SKM-1 treated with dmso at 0.1 percent for 144 hours (cell line): ENCODE measurements at regions not wholly inside any gene's neighbourhood (a gene's known extent, or its start where the extent isn't known, plus 50 kb on each side); places are given as distances from the start of the nearest gene placed in this dataset.
"Not testable (repeated sequence)": the region's sequence is repeated elsewhere in the genome, so short reads cannot be mapped to it uniquely, and the experiment has no call there.

Source experiments
- DNase-seq: peaks from one replicate; lab custom pipeline; 2025; ENCODE audit not compliant: unreplicated experiment; lab: John Stamatoyannopoulos, UW

DNA sequence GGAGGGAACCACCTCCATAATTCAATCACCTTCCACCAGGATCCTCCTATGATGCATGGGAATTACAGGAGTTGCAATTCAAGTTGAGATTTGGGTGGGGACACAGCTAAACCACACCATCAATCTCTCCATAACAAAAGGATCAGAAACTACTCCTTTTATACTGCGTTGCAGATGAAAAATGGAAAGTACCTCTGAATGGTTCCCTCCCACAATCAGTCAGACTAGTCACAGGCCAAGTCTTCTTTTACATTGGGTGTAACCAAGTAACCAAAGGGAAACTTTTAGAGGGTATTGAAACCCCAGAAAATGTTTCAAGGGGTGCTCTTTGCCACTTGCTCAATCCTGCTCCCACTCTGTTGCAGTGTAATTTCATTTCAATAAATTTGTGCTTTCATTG lies 504.3 kb upstream of the CNTN3 start:
- no peak for DNase-seq

DNA sequence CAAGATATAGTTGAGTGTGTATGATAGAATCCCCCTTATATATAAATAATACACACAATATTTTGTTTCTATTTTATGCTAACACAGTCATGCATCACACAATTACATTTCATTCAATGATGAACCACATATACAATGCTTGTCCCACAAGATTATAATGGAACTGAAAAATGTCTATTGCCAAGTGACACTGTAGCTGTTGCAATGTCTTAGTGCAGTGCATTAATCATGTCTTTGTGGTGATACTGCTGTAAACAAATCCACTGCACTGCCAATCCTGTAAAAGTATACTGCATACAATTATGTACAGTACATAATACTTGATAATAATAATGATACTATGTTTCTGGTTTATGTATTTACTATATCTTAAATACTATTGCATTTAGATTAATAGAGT lies 512.1 kb upstream of the CNTN3 start:
- DNase-seq: no peak

DNA sequence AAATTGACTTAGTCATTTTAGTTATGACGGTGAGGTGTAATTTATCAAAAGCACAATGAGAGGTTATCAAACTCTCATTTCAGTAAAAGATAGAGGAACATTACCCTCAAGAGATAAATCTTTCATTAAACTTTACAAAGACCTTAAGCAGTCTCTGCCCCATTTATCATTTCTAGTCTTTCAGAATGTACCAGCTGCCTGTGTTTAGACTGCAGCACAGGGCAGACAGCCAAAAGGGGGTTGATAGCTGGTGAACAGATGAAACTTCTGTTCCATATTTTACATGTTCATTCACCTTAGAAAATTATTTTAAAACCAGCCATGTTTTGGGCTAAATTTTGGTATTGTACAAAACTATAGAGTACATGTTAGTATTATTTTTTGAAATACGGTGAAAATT lies 514.6 kb upstream of the CNTN3 start:
- no peak for DNase-seq

DNA sequence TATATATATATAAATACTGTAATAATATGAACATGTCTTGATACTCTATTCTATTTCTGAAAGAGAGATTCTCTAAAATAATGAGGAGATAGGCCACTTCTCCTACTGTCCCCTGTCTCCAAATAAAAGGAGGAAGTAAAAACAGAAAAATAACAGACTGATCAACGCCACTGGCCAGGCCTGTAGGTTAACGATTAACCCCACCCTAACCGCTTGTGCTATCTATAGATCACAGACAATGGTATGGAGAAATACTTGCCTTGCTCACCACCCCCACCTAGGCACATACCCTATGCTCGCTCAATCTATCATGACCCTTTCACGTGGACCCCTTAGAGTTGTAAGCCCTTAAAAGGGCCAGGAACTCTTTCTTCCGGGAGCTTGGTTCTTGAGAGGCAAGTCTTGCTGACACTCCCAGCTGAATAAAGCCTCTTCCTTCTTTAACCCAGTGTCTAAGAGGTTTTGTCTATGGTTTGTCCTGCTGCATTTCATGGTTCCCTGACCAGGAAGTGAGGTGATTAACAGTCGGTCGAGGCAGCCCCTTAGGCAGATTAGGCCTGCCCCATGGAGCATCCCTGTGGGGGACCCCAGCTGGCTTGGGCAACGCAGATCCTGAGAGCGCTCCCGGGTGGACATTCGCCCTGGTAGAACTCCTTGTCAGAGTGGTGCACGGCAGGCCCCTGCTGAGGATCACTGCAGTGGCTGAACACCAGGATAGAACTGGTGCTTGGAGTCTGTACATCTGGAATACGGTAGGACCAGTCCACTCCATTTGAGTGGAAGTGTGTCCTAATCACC lies 521.8 kb upstream of the CNTN3 start:
- no peak for DNase-seq

DNA sequence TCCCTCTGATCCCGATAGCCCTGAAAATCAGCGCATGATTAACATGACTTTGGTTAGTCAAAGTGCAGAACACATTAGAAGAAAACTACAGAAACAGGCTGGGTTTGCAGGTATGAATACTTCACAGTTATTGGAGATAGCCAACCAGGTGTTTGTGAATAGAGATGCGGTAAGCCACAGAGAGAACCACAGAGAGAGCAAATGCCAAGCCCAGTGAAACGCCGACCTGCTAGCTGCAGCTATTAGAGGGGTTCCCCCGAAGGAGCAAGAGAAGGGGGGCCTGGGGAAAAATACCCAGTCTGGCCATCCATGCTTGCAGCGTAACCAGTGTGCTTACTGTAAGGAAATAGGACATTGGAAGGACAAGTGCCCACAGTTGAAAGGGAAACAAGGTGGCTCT lies 523.9 kb upstream of the CNTN3 start:
- DNase-seq: no peak

DNA sequence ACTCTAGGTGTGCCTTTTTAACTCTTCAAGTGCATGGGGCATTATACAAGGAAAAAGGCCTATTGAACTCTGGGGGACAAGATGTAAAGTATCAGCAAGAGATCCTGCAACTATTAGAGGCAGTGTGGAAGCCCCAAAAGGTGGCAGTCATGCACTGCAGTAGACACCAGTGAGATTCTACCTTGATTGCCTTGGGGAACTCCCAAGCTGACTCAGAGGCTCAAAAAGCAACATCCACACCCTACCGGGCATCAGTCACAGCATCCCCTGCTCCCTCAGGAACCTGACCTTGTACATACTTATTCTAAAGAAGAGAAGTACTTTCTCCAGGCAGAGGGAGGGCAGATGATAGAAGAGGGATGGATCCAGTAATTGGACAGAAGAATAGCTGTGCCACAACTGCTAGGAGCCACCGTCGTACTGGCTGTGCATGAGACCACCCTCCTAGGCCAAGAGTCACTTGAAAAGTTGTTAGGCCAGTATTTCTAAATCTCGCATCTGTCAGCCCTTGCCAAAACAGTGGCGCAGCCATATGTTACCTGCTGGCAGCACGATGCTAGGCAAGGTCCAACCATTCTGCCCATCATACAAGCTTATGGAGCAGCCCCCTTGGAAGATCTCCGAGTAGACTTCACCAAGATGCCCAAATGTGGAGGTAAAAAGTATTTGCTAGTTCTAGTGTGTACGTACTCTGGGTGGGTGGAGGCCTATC lies 523.1 kb upstream of the FRG2C start:
- DNase-seq: no peak

DNA sequence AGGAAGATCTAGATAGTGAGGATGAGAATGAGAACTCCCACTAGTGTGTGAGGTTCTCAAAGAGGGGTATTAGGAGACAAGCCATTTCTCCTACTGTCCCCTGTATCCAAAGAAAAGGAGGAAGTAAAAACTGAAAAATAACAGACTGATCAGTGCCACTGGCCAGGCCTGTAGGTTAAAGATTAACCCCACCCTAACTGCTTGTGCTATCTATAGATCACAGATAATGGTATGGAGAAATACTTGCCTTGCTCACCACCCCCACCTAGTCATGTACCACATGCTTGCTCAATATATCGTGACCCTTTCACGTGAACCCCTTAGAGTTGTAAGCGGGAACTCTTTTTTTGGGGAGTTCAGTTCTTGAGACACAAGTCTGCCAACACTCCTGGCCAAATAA lies 519.7 kb upstream of the FRG2C start:
- peak; percentile 0 for DNase-seq

DNA sequence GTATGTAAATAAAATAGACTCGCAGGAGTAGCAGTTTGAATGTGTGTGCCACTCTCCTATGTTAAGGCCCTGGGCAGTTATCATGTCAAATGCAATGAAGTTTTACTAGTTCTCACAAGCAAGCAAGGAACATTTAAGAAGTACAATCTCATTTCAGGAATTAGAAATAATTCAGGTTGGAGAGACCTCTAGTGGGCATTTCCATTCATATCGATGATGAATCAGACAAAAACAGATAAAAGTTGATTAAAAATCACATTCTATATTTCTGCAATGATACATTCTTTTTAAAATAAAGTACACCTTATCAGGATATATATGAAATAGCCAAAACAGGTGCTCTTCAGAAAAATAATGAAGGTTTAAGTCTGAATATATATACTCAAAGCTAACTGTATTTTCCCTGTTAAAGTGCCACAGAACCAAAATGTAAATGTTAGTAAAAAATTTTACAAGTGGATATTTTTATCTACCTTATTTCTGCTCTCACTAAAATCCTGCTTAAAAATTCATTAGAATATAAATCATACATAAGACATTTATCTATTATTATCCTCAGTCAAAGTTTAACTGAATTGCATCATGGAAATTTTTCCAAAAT lies 492.4 kb upstream of the FRG2C start:
- DNase-seq: peak; percentile 40

DNA sequence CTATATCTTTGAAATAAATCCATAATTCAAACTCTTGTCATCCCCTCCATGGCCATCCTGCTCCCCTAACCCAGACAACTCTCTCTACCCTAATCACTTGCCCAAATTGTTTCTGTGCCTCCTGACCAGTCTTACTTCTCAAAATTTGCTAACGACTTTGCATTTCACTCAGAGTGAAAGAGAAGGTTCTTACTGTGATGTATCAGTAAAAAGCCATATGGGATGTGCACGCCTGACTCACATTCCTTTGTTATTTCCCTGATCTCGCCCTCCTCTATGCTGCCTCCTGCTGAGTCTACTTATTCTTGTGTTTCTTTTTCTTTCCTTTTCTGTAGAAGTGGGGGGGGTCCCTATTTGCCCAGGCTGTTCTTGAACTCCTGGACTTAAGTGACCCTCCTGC lies 487.2 kb upstream of the FRG2C start:
- no peak for DNase-seq

DNA sequence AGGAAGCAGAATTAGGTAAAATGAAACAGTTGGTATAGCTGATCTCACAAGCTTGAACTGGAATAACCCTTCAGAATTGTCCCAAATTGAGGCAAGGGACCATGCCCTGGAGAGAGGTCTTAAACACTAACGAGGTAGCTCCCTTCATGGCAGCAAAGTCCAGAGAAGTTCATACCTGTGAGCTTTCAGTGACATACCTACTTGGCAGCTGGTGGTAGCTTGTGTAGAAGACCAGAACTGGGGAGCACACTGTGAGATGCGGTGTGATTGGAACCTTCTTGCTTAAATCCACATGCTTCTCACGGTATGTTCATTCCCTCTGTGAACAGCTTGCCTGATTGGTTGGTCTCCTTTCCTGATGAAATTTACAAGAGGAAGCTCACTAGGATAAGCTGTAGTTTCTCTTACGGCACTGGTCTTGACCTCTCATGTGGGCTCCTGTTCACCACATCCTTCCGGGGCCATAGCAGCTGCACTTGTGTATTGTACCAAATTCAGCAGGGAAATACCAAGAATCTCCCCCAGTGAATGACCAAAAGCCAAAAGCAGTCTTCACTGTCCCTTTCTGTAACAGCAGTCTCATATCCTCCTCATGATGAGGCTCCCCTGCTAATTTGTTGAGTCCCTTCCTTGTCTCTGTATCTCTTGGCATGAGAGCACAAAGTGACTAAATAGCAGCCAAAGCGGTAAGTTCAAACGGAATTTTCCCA lies 483.7 kb upstream of the FRG2C start:
- no peak for DNase-seq

DNA sequence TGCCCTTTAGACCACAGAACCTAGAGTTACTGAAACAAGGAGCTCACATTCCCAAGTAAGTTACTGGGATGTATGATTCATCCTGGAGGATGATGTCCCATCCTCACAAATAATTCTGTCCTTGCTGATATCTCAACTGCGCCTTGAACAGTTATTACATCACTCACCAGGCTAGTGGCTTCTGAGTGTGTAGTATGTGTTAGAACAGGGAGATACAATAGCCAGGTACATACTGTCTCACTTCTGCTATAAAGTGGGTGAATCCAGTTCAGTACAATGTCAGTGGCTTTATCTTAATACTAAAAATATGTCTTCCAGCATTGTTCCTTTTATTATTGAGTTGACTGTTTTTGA lies 483.2 kb upstream of the FRG2C start:
- no peak for DNase-seq

DNA sequence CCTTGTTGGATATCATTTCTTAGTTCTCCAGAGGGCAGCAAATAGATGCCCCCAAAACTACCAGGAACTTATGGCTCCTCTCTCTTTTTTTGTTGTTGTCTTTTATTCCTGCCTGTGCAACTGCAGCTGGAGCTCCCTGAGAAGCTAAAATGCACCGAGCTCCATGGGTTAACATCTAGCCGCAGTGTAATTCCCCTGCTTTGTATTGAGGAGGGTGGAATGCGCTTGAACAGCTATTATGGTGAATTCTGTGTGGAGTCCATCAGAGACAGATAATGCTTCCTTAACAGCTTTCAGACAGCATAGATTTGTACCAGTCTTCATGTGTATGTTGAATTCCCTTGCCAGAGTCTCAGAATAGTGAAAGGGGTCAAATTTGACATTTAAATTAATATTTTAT lies 475.2 kb upstream of the FRG2C start:
- DNase-seq: no peak

DNA sequence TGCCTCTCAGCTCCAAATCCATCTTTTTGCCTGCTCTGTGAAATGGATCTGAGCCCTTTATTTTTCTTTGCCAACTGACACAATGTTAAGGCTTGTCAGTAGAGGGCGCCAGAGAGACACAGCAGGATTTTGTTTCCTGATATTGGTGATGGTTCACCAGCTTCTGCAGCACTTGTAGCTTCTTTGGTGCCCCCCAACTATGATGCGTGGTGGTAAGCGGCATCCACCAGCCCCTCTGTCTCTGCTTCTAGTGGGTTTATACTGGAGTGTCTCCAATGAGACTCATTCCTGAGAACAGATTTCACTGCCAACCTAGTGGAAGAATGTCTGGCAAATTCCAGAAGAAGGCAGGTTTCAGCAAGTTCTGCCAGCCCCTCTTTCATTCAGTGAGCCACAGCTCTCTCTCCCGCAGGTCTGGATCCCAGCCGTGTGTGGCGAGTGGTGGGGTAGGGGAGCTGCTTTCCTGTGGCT lies 471.9 kb upstream of the FRG2C start:
- peak; percentile 25 for DNase-seq

DNA sequence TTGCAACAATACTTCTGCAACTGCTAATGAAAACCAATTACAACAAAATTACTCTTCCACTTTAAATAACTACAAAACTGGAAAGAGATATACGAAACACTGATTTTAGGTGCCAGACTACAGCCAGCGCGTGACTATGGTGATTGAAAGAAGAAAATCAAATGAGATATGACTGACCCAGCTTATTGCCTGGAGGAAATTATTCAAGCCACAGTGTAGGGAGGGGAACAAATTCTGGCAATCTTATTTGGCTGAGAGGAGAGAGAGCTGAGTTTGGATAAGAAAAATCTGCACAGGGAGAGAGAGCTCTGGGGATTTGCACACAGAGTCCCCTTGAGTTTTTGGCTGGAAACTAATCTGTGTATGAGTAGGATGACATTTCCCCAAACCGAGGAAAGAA lies 470.3 kb upstream of the FRG2C start:
- DNase-seq: no peak

DNA sequence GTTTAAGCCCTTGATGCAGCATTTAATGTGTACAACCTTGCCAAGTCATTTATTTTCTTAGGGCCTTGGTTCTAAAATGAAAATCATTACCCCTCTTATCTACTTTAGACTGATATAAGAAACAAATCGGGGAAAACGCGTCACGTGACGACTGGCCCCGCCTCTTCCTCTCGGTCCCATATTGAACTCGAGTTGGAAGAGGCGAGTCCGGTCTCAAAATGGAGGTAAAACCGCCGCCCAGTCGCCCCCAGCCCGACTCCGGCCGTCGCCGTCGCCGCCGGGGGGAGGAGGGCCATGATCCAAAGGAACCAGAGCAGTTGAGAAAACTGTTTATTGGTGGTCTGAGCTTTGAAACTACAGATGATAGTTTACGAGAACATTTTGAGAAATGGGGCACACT lies 449.8 kb upstream of the FRG2C start:
- not testable (repeated sequence) for DNase-seq

DNA sequence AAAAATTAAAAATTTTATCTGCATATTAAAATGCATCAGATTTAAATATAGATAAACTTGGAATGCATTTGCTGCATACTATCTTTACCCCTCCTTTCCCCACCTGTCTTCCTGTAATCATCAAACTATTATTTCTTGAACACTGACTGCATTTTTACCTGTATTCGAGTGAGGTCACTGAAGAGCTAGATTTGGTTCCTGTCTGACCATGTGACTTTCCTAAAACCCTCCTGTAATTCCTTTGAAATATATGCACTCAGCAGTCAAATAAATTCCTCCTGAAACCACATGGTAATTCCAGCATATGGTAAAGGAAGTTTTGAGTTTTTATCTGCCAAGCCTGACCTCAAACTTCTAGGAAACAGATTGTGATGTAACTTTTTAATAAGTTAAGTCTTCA lies 445.6 kb upstream of the FRG2C start:
- no peak for DNase-seq

DNA sequence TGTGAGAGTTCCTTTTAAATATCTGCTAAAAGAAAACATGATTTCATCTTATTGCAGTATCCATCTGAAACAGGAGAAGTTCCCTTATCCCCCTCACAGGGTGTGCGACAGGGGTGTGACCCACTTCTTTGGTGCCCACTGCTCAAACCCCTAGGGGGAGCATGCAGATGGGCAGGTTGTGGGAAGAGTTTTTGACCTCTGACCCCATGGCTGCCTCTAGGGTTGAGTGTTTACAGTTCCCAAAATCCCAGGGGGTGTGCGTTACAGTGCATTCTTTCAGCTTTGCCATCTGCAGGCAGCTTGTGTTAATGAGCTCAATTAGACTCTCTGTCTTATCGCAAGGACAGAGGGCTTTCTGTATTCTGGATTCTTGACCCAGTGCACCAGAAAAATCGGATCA lies 443.2 kb upstream of the FRG2C start:
- no peak for DNase-seq

DNA sequence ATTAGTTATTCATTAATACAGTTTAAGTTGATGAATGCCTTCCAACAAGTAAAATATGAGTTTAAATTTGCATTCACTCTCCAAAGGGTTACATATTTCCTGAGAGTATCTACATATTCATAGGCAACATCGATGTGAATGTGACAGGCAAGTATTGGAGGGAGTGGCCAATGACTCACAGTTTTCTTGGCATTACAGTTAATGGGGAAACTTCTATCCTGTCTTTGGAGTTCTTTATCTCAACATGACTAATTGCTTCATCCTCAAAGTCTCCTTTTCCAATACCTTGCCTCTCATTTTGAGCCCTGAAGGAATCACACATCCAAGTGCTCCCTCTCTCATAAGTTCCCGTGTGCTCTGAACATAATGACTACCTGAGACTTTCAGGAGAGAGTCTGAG lies 439.7 kb upstream of the FRG2C start:
- DNase-seq: no peak

DNA sequence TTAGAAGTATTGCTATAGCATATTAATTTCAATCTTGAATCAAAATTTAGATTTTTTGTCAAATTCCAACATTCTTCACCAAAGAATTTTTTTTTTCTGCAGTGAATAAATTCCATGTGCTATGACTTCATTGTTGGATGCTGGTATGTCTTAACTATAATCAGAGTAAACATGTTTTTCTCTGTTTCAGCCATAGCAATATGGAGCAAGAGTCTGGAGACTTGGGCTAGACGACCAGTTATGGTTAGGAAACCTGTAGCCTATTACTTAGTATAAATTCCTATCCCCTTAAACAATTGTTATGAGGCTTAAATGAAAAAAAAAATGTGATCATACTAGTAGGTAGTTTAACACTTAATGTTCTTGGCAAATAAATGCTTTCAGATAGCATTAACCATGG lies 431.9 kb upstream of the FRG2C start:
- DNase-seq: no peak

DNA sequence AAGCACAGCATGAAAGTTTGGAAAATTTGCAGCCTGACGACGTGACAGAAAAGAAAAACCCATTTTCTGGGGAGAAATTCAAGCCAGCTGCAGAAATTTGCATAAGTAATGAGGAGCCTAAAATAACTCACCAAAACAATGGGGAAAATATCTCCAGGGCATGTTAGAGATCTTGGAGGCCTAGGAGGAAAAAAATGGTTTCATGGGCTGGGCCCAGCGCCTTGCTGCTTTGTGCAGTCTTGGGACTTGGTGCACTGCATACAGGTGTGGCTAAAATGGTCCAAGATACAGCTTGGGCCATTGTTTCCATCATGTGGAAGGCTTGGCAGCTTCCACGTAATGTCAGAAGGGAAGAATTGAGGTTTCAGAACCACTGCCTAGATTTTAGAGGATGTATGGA lies 428.5 kb upstream of the FRG2C start:
- DNase-seq: no peak

DNA sequence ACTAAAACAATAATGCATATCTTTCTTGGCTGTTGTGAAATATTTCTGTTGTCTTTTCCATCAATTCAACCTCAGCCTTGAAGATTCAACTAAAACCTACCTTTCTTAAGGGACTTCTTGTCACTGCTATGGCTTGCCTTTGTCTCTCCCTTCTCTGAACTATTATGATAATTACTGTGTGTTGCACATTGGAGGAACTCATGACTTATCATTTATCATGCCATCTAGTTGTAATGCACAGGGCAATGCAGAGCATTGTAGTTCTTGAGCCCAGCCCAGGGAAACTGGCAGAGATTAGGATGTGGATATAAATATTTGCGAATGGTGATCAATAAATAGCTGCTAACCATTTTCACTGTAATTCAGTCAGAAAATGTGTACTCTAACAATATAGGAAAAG lies 427.1 kb upstream of the FRG2C start:
- DNase-seq: no peak

DNA sequence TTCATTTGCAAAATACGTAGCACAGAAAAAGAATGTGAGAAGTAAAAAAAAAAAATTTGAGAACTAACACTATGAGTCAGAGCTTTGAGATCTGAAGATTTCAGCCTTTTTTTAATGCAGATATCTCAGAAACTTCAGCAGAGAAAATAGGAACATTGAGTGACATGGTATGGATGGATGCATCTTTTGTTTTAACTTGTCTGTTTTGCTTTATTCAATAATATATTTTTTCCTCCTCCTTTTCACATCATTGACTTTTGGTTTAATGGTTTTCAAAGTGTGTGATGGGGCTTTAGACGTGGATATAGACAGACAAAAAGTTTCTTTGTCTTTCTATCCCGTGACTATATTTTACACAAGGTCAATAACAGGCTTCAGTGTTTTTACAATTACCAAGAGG lies 426.7 kb upstream of the FRG2C start:
- DNase-seq: no peak
